GM12878 (cell line): ENCODE measurements at regions not wholly inside any gene's neighbourhood (a gene's known extent, or its start where the extent isn't known, plus 50 kb on each side); places are given as distances from the start of the nearest gene placed in this dataset.

ENCODE experiments used
- BHLHE40 ChIP-seq, 2 experiments: fragments of 450-650 bp in 1 of 2; IDR thresholded peaks; 2 replicates each; pipeline ENCODE4 v1.6.1; 2011 to 2017; ENCODE audit warnings: low read depth in 2 of 2, borderline replicate concordance in 1 of 2, improper control_type of control experiment in 1 of 2, low read length in 1 of 2, mild to moderate bottlenecking in 1 of 2
- CHD1 ChIP-seq: IDR thresholded peaks from 2 replicates; pipeline ENCODE4 v1.6.1; 2012; ENCODE audit warnings: low read depth, low read length, improper control_type of control experiment
- CHD2 ChIP-seq: IDR thresholded peaks from 2 replicates; pipeline ENCODE4 v1.6.1; 2011; ENCODE audit warnings: low read depth, low read length, improper control_type of control experiment, borderline replicate concordance
- CTCF ChIP-seq, 3 experiments: IDR thresholded peaks in 2 of 3; conservative IDR thresholded peaks in 1 of 3; 2 replicates each; pipeline ENCODE4 v1.5.1; 2011; ENCODE audit warnings: low read depth in 3 of 3, low read length in 3 of 3, mild to moderate bottlenecking in 3 of 3, control low read depth in 2 of 3, moderate library complexity in 2 of 3, inconsistent platforms in 1 of 3, mixed read lengths in 1 of 3; ENCODE audit not compliant: control insufficient read depth in 2 of 3, insufficient read depth in 1 of 3; ENCODE audit errors: extremely low read depth in 1 of 3
- POLR2AphosphoS5 ChIP-seq: IDR thresholded peaks from 2 replicates; pipeline ENCODE4 v1.6.1; 2011; ENCODE audit warnings: mild to moderate bottlenecking, low read length, inconsistent platforms
- REST ChIP-seq: IDR thresholded peaks from 2 replicates; pipeline ENCODE4 v1.6.1; 2012; ENCODE audit warnings: mild to moderate bottlenecking, low read depth, low read length
- SREBF1 ChIP-seq: IDR thresholded peaks from 2 replicates; pipeline ENCODE4 v1.6.1; 2012; ENCODE audit warnings: mild to moderate bottlenecking, low read length
- STAT1 ChIP-seq: fragments of 450-650 bp; conservative IDR thresholded peaks from 2 replicates; pipeline ENCODE4 v1.6.1; 2014; ENCODE audit warnings: antibody characterized with exemption, mild to moderate bottlenecking

- TF ChIP-seq CTCF (IDR thresholded peaks at IDR 0.05 in 2 of 3, conservative IDR thresholded peaks at IDR 0.05 in 1 of 3; ENCODE audit: control insufficient read depth in 2 of 3, extremely low read depth in 1 of 3, insufficient read depth in 1 of 3, low read depth in 3 of 3, low read length in 3 of 3), result no peak
- no peak for TF ChIP-seq CHD2
- no peak for TF ChIP-seq CHD1
- TF ChIP-seq BHLHE40 (IDR thresholded peaks at IDR 0.05; ENCODE audit: borderline replicate concordance in 1 of 2, low read depth in 2 of 2, low read length in 1 of 2), result no peak
- no peak for TF ChIP-seq REST
- no peak for TF ChIP-seq SREBF1
- TF ChIP-seq POLR2AphosphoS5, result no peak
- TF ChIP-seq STAT1, result no peak
These were observed 265.9 kb upstream of the SALL3 start for GRCh38 chr18:78713726-78714125.
